ENCODE measurements at regions not wholly inside any gene's neighbourhood (a gene's known extent, or its start where the extent isn't known, plus 50 kb on each side); places are given as distances from the start of the nearest gene placed in this dataset.
A peak's percentile ranks its signal among the peaks of the same experiment; 100 is the strongest.

GRCh38 chr10:108785011-108785410, 1138.3 kb downstream of the XPNPEP1 start:
- in situ Hi-C loops (cut with MboI; ENCODE audit: low sequenced_read_pairs) = no loop called here
- no peak overlapping the region for H4K5ac ChIP-seq (ENCODE audit: low read depth, low read length)
- no peak overlapping the region for H4K8ac ChIP-seq (ENCODE audit: low read depth in 2 of 2, low read length in 2 of 2)
- H2AFZ ChIP-seq (replicated peaks; ENCODE audit: low read length, poor library complexity) = no peak overlapping the region
- no peak overlapping the region for H3K4me3 ChIP-seq (ENCODE audit: insufficient read depth, low read depth, low read length)
- BruUV-seq (replicated peaks) = no TSS peak
- no peak overlapping the region for H2BK20ac ChIP-seq (ENCODE audit: low read depth, low read length)
- H3K9me1 ChIP-seq (ENCODE audit: insufficient read depth, low read length) = no peaks in the 10 kb centered on the region
- H3K4ac ChIP-seq (ENCODE audit: low read depth, low read length) = no peak overlapping the region
- no peaks in the 10 kb centered on the region; the same call in 1 of the 2 replicates for H3K4me1 ChIP-seq (ENCODE audit: control insufficient read depth, insufficient read depth, low read length)
- intact Hi-C loops (cut with micrococcal nuclease) = no loop called here
- no peak overlapping the region for H2AK5ac ChIP-seq (ENCODE audit: low read depth, low read length)
- no peak overlapping the region for H2AK9ac ChIP-seq (replicated peaks; ENCODE audit: low read depth, low read length, poor library complexity)
- no peak overlapping the region for H2BK120ac ChIP-seq (ENCODE audit: low read depth, low read length)
- H3K79me1 ChIP-seq (ENCODE audit: low read depth in 1 of 2, low read length in 2 of 2) = no peaks in the 10 kb centered on the region
- no peak for ATAC-seq (ENCODE audit: low read depth)
- WGBS, 2 experiments (ENCODE audit: extremely low coverage in 2 of 2, insufficient read length in 1 of 2) = no CpG with 5 or more reads among the region's 2 CpGs
- ChIA-PET POLR2A (ENCODE audit: unreplicated experiment) (no interaction called here), CTCF (no interaction called here)
- H4K20me1 ChIP-seq (ENCODE audit: insufficient read depth, low read length) = no peaks in the 10 kb centered on the region
- H3K14ac ChIP-seq (replicated peaks; ENCODE audit: low read depth, low read length) = no peak overlapping the region
- TF ChIP-seq MAZ (IDR thresholded peaks at IDR 0.05; ENCODE audit: borderline replicate concordance, low read depth, low read length) (no peak), CEBPB (IDR thresholded peaks at IDR 0.05; ENCODE audit: low read depth, low read length) (peak; percentile 68), MAFK (IDR thresholded peaks at IDR 0.05; ENCODE audit: low read depth, low read length) (no peak), POLR2A (IDR thresholded peaks at IDR 0.05; ENCODE audit: low read depth, low read length) (no peak), ELK1 (IDR thresholded peaks at IDR 0.05; ENCODE audit: borderline replicate concordance, low read depth, low read length) (no peak), MXI1 (IDR thresholded peaks at IDR 0.05; ENCODE audit: borderline replicate concordance, low read depth, low read length) (no peak), NFE2L2 (IDR thresholded peaks at IDR 0.05; ENCODE audit: low read depth, low read length) (no peak)
- H3K23ac ChIP-seq (ENCODE audit: low read depth, low read length) = no peak overlapping the region
- DNase-seq = no peak
- no peak overlapping the region for H3K27ac ChIP-seq (ENCODE audit: insufficient read depth, low read length)
- dilution Hi-C loops (cut with HindIII; ENCODE audit: low sequenced_read_pairs, unreplicated experiment) = no loop called here
- H2BK15ac ChIP-seq (ENCODE audit: low read depth, low read length) = no peak overlapping the region
- no peak overlapping the region for H3K18ac ChIP-seq (ENCODE audit: low read depth, low read length)
- no peak overlapping the region for H3K9ac ChIP-seq (ENCODE audit: low read depth, low read length)
- no peaks in the 10 kb centered on the region for H3K36me3 ChIP-seq (ENCODE audit: control insufficient read depth, insufficient read depth, low read length)
- no peak overlapping the region for H3K4me2 ChIP-seq (ENCODE audit: low read depth, low read length)
- H4K91ac ChIP-seq (ENCODE audit: insufficient read depth, low read depth, low read length) = no peak overlapping the region
- H3K9me3 ChIP-seq (ENCODE audit: control insufficient read depth, insufficient read depth, low read length) = peaks cover 4% of the 10 kb centered on the region; the same call in 1 of the 2 replicates
- H3K56ac ChIP-seq (ENCODE audit: extremely low read depth, insufficient read depth, low read length) = no peak overlapping the region
- no peak overlapping the region for H2BK5ac ChIP-seq (ENCODE audit: low read depth, low read length, poor library complexity, severe bottlenecking)
- H3K27me3 ChIP-seq (ENCODE audit: control insufficient read depth, insufficient read depth, low read length) = no peaks in the 10 kb centered on the region

Measured in IMR-90 (cell line).